NCI-H146 treated with DMSO at 0.1 percent for 48 hours (cell line): ENCODE measurements at regions not wholly inside any gene's neighbourhood (a gene's known extent, or its start where the extent isn't known, plus 50 kb on each side); places are given as distances from the start of the nearest gene placed in this dataset.
"Not testable (repeated sequence)": the region's sequence is repeated elsewhere in the genome, so short reads cannot be mapped to it uniquely, and the experiment has no call there.

Experiments
- DNase-seq: peaks from one replicate; lab custom pipeline; 2025; ENCODE audit not compliant: unreplicated experiment; lab: John Stamatoyannopoulos, UW

- no peak for DNase-seq
These were observed 139.5 kb downstream of the KCNRG start for GRCh38 chr13:50154697-50155096.

GRCh38 chr13:50156140-50156539 lies 140.9 kb downstream of the KCNRG start:
- no peak for DNase-seq

- DNase-seq: no peak
These were observed 141.4 kb downstream of the KCNRG start for GRCh38 chr13:50156561-50157127.

GRCh38 chr13:50158385-50159165 lies 143.3 kb downstream of the KCNRG start:
- DNase-seq: no peak

GRCh38 chr13:50159607-50160006 lies 144.4 kb downstream of the KCNRG start:
- DNase-seq: no peak

GRCh38 chr13:50161052-50161451 lies 145.8 kb downstream of the KCNRG start:
- no peak for DNase-seq

GRCh38 chr13:50162001-50162400 lies 146.8 kb downstream of the KCNRG start:
- no peak for DNase-seq

- peak; percentile 42 for DNase-seq
These were observed 147.3 kb downstream of the KCNRG start for GRCh38 chr13:50162567-50162966.

GRCh38 chr13:50167224-50167947 lies 152.1 kb downstream of the KCNRG start:
- DNase-seq: no peak

GRCh38 chr13:50167967-50168366 lies 152.7 kb downstream of the KCNRG start:
- no peak for DNase-seq

- DNase-seq: no peak
These were observed 153.5 kb downstream of the KCNRG start for GRCh38 chr13:50168786-50169185.

- DNase-seq: no peak
These were observed 155.3 kb downstream of the KCNRG start for GRCh38 chr13:50170447-50171037.

- DNase-seq: no peak
These were observed 156.5 kb downstream of the KCNRG start for GRCh38 chr13:50171590-50172282.

- not testable (repeated sequence) for DNase-seq
These were observed 157.8 kb downstream of the KCNRG start for GRCh38 chr13:50173045-50173444.

GRCh38 chr13:50174630-50175029 lies 159.4 kb downstream of the KCNRG start:
- no peak for DNase-seq

GRCh38 chr13:50179977-50180376 lies 164.7 kb downstream of the KCNRG start:
- no peak for DNase-seq

- not testable (repeated sequence) for DNase-seq
These were observed 170.8 kb downstream of the KCNRG start for GRCh38 chr13:50185769-50186763.

GRCh38 chr13:50187352-50188029 lies 172.2 kb downstream of the KCNRG start:
- DNase-seq: no peak

- no peak for DNase-seq
These were observed 173.5 kb downstream of the KCNRG start for GRCh38 chr13:50188696-50189095.
